Hematopoietic multipotent progenitor cell treated with erythropoietin and hydrocortisone succinate and interleukin-3 and kit ligand, for 15 days (in vitro differentiated cells): ENCODE measurements at regions not wholly inside any gene's neighbourhood (a gene's known extent, or its start where the extent isn't known, plus 50 kb on each side); places are given as distances from the start of the nearest gene placed in this dataset.

Source experiments
- DNase-seq: peaks from one replicate; pipeline ENCODE4 v3.0.0-alpha.2; 2015; ENCODE audit warnings: low spot score

- no peak for DNase-seq
Measured at GRCh38 chr13:31962731-31963370, 68.7 kb upstream of the FRY start.

- no peak for DNase-seq
Measured at GRCh38 chr13:31963631-31964030, 67.9 kb upstream of the FRY start.

- no peak for DNase-seq
Measured at GRCh38 chr13:31964168-31964567, 67.4 kb upstream of the FRY start.

- no peak for DNase-seq
Measured at GRCh38 chr13:31965361-31966066, 66.1 kb upstream of the FRY start.

GRCh38 chr13:31967155-31967554, 64.4 kb upstream of the FRY start:
- DNase-seq: no peak

- DNase-seq: no peak
Measured at GRCh38 chr13:31968473-31968872, 63.1 kb upstream of the FRY start.

- no peak for DNase-seq
Measured at GRCh38 chr13:31970231-31970930, 61.2 kb upstream of the FRY start.

GRCh38 chr13:31972453-31972852, 59.1 kb upstream of the FRY start:
- no peak for DNase-seq

GRCh38 chr13:31978021-31978420, 53.6 kb upstream of the FRY start:
- DNase-seq: no peak

- DNase-seq: no peak
Measured at GRCh38 chr13:31980830-31981229, 50.7 kb upstream of the FRY start.
